CD4-positive, alpha-beta T cell (primary cell): ENCODE measurements at regions not wholly inside any gene's neighbourhood (a gene's known extent, or its start where the extent isn't known, plus 50 kb on each side); places are given as distances from the start of the nearest gene placed in this dataset.

Experiments
- ATAC-seq: fragments of 200-7000 bp; cut with Tn5 transposase; one replicate; pipeline ENCODE4 v1.10.0; 2022; ENCODE audit warnings: mild to moderate bottlenecking; ENCODE audit not compliant: poor library complexity
- CTCF ChIA-PET: fragments of 350-600 bp; sonication (Branson Sonifier 250); formaldehyde crosslinking; loops from one replicate; lab custom pipeline; 2021; ENCODE audit warnings: antibody characterized with exemption, inconsistent platforms; lab: Charles Lee
- POLR2A ChIA-PET: fragments of 350-600 bp; sonication (Branson Sonifier 250); formaldehyde crosslinking; loops from one replicate; lab custom pipeline; 2021; ENCODE audit warnings: antibody characterized with exemption, inconsistent platforms; lab: Charles Lee
- DNase-seq, 14 experiments: peaks; one replicate each; pipeline ENCODE4 v3.0.0-alpha.2; 2013 to 2020; ENCODE audit warnings: mixed read lengths in 2 of 14
- H3K27ac ChIP-seq, 2 donors: one replicate each; pipeline versions ENCODE4 v1.5.1 to v1.7.0; 2013; ENCODE audit warnings: low read length in 2 of 2, low read depth in 1 of 2, mild to moderate bottlenecking in 1 of 2
- H3K27me3 ChIP-seq, 2 experiments: 1 replicate in 1 of 2; 2 replicates in 1 of 2; pipeline versions ENCODE4 v1.6.1 to v1.7.0; 2013; ENCODE audit warnings: low read length in 2 of 2, control low read depth in 1 of 2, mild to moderate bottlenecking in 1 of 2, moderate library complexity in 1 of 2; ENCODE audit not compliant: insufficient read depth in 2 of 2, control insufficient read depth in 1 of 2
- H3K36me3 ChIP-seq: one replicate; pipeline ENCODE4 v1.6.1; 2013; ENCODE audit warnings: low read length, control low read depth; ENCODE audit not compliant: insufficient read depth
- H3K4me1 ChIP-seq: one replicate; pipeline ENCODE4 v1.6.1; 2013; ENCODE audit warnings: low read length, control low read depth; ENCODE audit not compliant: insufficient read depth
- H3K4me3 ChIP-seq: one replicate; pipeline ENCODE4 v1.5.1; 2013; ENCODE audit warnings: mild to moderate bottlenecking, low read length, moderate library complexity
- H3K9me3 ChIP-seq, 2 experiments: 1 replicate in 1 of 2; 2 replicates in 1 of 2; pipeline versions ENCODE4 v1.6.1 to v1.7.0; 2013; ENCODE audit warnings: low read length in 2 of 2, mild to moderate bottlenecking in 2 of 2, control low read depth in 1 of 2, moderate library complexity in 1 of 2; ENCODE audit not compliant: control insufficient read depth in 1 of 2, insufficient read depth in 1 of 2
- H3K27ac Mint-ChIP-seq: one replicate; pipeline ENCODE4 v1.8.0; 2020; ENCODE audit warnings: mixed read lengths
- H3K27me3 Mint-ChIP-seq: one replicate; pipeline ENCODE4 v1.8.0; 2021; ENCODE audit warnings: mixed read lengths
- H3K36me3 Mint-ChIP-seq: one replicate; pipeline ENCODE4 v1.8.0; 2021; ENCODE audit warnings: low read depth, mixed read lengths
- H3K4me1 Mint-ChIP-seq: one replicate; pipeline ENCODE4 v1.8.0; 2021; ENCODE audit warnings: low read depth, mixed read lengths
- H3K4me3 Mint-ChIP-seq: one replicate; pipeline ENCODE4 v1.8.0; 2020; ENCODE audit warnings: mild to moderate bottlenecking, mixed read lengths
- H3K9me3 Mint-ChIP-seq: one replicate; pipeline ENCODE4 v1.8.0; 2020; ENCODE audit warnings: mixed read lengths
- intact Hi-C, 2 experiments: fragments of 100-400 bp; cut with DNase I in 1 of 2; cut with micrococcal nuclease in 1 of 2; formaldehyde crosslinking; loops; one replicate each; pipeline versions ENCODE4 v1.15.1 to v1.9.0; 2023 to 2025; cut with DNase I, micrococcal nuclease
- TF ChIP-seq, protein P1 (sequence below): fragments of 200-600 bp; IDR thresholded peaks from one replicate; pipeline ENCODE4 v1.8.0; 2022; ENCODE audit warnings: antibody characterized with exemption, mild to moderate bottlenecking

DNA sequence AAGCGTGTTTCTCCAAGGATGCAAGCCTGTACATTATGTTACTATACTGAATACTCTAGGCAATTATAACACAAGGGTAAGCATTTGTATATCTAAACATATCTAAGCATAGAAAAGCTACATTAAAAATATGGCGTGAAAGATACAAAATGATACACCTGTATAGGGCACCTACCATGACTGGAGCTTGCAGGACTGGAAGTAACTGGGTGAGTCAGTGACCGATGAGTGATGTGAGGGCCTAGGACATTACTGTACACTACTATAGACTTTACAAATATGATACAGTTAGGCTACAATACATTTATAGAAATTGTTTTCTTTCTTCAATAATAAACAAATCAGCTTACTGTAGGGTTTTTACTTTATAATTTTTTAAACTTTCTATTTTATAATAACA, 1127.2 kb upstream of the LRRN3 start:
- no peak for ATAC-seq
- Histone ChIP-seq H3K36me3 (no peaks in the 10 kb centered on the region), H3K4me1 (no peaks in the 10 kb centered on the region), H3K27me3 (no peaks in the 10 kb centered on the region), H3K9me3 (no peaks in the 10 kb centered on the region), H3K4me3 (no peak overlapping the region), H3K27ac (no peak overlapping the region)
- ChIA-PET CTCF (no interaction called here), POLR2A (no interaction called here)
- Mint-ChIP-seq H3K4me1 (no peaks in the 10 kb centered on the region), H3K4me3 (no peak overlapping the region), H3K9me3 (no peaks in the 10 kb centered on the region), H3K27ac (no peak overlapping the region), H3K36me3 (no peaks in the 10 kb centered on the region), H3K27me3 (no peaks in the 10 kb centered on the region)
- intact Hi-C loops: no loop called here
- DNase-seq: no peak
- TF ChIP-seq, protein P1, sequence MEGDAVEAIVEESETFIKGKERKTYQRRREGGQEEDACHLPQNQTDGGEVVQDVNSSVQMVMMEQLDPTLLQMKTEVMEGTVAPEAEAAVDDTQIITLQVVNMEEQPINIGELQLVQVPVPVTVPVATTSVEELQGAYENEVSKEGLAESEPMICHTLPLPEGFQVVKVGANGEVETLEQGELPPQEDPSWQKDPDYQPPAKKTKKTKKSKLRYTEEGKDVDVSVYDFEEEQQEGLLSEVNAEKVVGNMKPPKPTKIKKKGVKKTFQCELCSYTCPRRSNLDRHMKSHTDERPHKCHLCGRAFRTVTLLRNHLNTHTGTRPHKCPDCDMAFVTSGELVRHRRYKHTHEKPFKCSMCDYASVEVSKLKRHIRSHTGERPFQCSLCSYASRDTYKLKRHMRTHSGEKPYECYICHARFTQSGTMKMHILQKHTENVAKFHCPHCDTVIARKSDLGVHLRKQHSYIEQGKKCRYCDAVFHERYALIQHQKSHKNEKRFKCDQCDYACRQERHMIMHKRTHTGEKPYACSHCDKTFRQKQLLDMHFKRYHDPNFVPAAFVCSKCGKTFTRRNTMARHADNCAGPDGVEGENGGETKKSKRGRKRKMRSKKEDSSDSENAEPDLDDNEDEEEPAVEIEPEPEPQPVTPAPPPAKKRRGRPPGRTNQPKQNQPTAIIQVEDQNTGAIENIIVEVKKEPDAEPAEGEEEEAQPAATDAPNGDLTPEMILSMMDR: no peak

DNA sequence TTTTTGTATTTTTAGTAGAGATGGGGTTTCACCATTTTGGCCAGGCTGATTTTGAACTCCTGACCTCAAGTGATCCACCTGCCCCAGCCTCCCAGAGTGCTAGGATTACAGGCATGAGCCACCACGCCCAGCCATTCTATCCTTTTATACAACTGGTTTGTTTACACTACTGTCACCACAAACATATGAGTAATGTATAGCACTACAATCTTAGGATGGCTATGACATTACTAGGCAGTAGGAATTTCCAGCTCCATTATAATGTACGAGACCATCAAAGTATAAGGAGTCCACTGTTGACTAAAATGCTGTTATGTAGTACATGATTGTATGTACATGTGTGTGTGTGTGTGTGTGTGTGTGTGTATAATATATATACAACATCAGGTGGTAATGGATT, 1126.1 kb upstream of the LRRN3 start:
- Histone ChIP-seq H3K4me3 (no peak overlapping the region), H3K4me1 (no peaks in the 10 kb centered on the region), H3K36me3 (no peaks in the 10 kb centered on the region), H3K27ac (no peak overlapping the region), H3K9me3 (no peaks in the 10 kb centered on the region), H3K27me3 (no peaks in the 10 kb centered on the region)
- Mint-ChIP-seq H3K36me3 (no peaks in the 10 kb centered on the region), H3K4me3 (no peak overlapping the region), H3K4me1 (no peaks in the 10 kb centered on the region), H3K27me3 (no peaks in the 10 kb centered on the region), H3K27ac (no peak overlapping the region), H3K9me3 (no peaks in the 10 kb centered on the region)
- TF ChIP-seq, protein P1: no peak
- ATAC-seq (no peak), DNase-seq (no peak)
- ChIA-PET CTCF (no interaction called here), POLR2A (no interaction called here)
- intact Hi-C loops: no loop called here

DNA sequence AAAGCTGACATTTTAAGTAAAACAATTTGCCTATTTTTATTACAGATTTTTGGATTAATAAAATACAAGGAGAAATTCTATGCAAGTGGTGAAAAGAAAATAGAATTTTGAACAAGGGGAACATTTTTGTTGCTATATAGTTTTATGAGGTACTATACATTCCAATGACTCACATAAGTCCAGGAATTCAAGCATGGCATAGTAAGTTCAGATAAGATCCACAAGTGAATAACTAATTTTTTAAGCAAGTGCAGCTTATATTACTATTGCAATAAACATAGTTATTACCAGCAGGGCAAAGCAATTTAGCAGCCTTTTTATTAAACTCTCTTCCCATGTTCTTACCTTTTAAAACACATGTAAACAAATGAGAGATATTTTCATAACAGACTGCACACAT, 1123.5 kb upstream of the LRRN3 start:
- DNase-seq (no peak), ATAC-seq (no peak)
- TF ChIP-seq, protein P1: no peak
- no peak overlapping the region for H3K4me3 ChIP-seq
- Mint-ChIP-seq H3K27ac (no peak overlapping the region), H3K27me3 (no peaks in the 10 kb centered on the region), H3K4me3 (no peak overlapping the region), H3K36me3 (no peaks in the 10 kb centered on the region), H3K9me3 (no peaks in the 10 kb centered on the region), H3K4me1 (no peaks in the 10 kb centered on the region)
- H3K27ac ChIP-seq: no peak overlapping the region
- H3K27me3 ChIP-seq: no peaks in the 10 kb centered on the region
- intact Hi-C loops: no loop called here
- ChIA-PET CTCF (no interaction called here), POLR2A (no interaction called here)
- no peaks in the 10 kb centered on the region for H3K9me3 ChIP-seq
- H3K36me3 ChIP-seq: no peaks in the 10 kb centered on the region
- H3K4me1 ChIP-seq: no peaks in the 10 kb centered on the region
